Panc1 (cell line): ENCODE measurements at regions not wholly inside any gene's neighbourhood (a gene's known extent, or its start where the extent isn't known, plus 50 kb on each side); places are given as distances from the start of the nearest gene placed in this dataset.

Experiments used
- ATAC-seq: fragments of 200-7000 bp; cut with Tn5 transposase; 2 replicates; pipeline ENCODE4 v1.9.1; 2020; ENCODE audit warnings: mild to moderate bottlenecking, moderate library complexity
- BruUV-seq: library from RNA; stranded (reverse); fragments of 400-500 nt; replicated peaks from 2 replicates; lab custom pipeline; 2021; lab: Mats Ljungman, UMichigan
- CTCF ChIA-PET: fragments of 300-600 bp; sonication (Branson Sonifier 250); formaldehyde crosslinking; loops from one replicate; lab custom pipeline; 2022; ENCODE audit warnings: antibody characterized with exemption; lab: Charles Lee
- POLR2A ChIA-PET: fragments of 300-600 bp; sonication (Branson Sonifier 250); formaldehyde crosslinking; loops from one replicate; lab custom pipeline; 2022; ENCODE audit warnings: antibody characterized with exemption; lab: Charles Lee
- DNase-seq: peaks from one replicate; pipeline ENCODE4 v3.0.0-alpha.2; 2010; ENCODE audit warnings: low read depth, low spot score
- H3K27ac ChIP-seq: 2 replicates; pipeline ENCODE4 v1.5.1; 2011; ENCODE audit warnings: mild to moderate bottlenecking, low read length, inconsistent platforms
- H3K27me3 ChIP-seq: fragments of 200-500 bp; sonication (Bioruptor generic); 2 replicates; pipeline ENCODE4 v1.6.0; 2014; ENCODE audit warnings: low read length, inconsistent platforms; ENCODE audit not compliant: control insufficient read depth, insufficient read depth
- H3K36me3 ChIP-seq: fragments of 200-500 bp; sonication (Bioruptor generic); 2 replicates; pipeline ENCODE4 v1.5.1; 2014; ENCODE audit warnings: inconsistent platforms, mild to moderate bottlenecking, low read length, moderate library complexity; ENCODE audit not compliant: control insufficient read depth, insufficient read depth
- H3K4me1 ChIP-seq: 2 replicates; pipeline ENCODE4 v1.5.1; 2011; ENCODE audit warnings: inconsistent platforms, mild to moderate bottlenecking, low read length, moderate library complexity; ENCODE audit not compliant: control insufficient read depth, insufficient read depth
- H3K4me3 ChIP-seq, 2 experiments: 2 replicates each; pipeline ENCODE4 v1.5.1; 2011 to 2012; ENCODE audit warnings: low read depth in 2 of 2, low read length in 2 of 2, mild to moderate bottlenecking in 2 of 2, inconsistent platforms in 1 of 2, moderate library complexity in 1 of 2
- H3K9me3 ChIP-seq: fragments of 200-500 bp; sonication (Bioruptor generic); 2 replicates; pipeline ENCODE4 v1.5.1; 2014; ENCODE audit warnings: low read depth, mild to moderate bottlenecking, inconsistent platforms, low read length, moderate library complexity; ENCODE audit not compliant: control insufficient read depth, insufficient read depth
- CTCF ChIP-seq: fragments of 450-650 bp; IDR thresholded peaks from 2 replicates; pipeline ENCODE4 v1.5.1; 2017; ENCODE audit warnings: mild to moderate bottlenecking
- POLR2AphosphoS5 ChIP-seq: IDR thresholded peaks from 2 replicates; pipeline ENCODE4 v1.6.1; 2012; ENCODE audit warnings: mild to moderate bottlenecking, low read depth, low read length, moderate library complexity
- REST ChIP-seq, 2 experiments: IDR thresholded peaks; 2 replicates each; pipeline ENCODE4 v1.6.1; 2011 to 2012; ENCODE audit warnings: low read depth in 2 of 2, control low read depth in 1 of 2, low read length in 1 of 2, mild to moderate bottlenecking in 1 of 2, moderate library complexity in 1 of 2; ENCODE audit not compliant: insufficient read depth in 1 of 2
- SIN3A ChIP-seq: IDR thresholded peaks from 2 replicates; pipeline ENCODE4 v1.6.1; 2012; ENCODE audit warnings: low read depth, mild to moderate bottlenecking, low read length, moderate library complexity, borderline replicate concordance; ENCODE audit not compliant: insufficient read depth
- TCF7L2 ChIP-seq: IDR thresholded peaks from 2 replicates; pipeline ENCODE4 v1.6.1; 2011; ENCODE audit warnings: mild to moderate bottlenecking, low read depth, low read length, inconsistent platforms
- in situ Hi-C: cut with HindIII; loops from 2 replicates; pipeline ENCODE4 v1.10.0; 2016; ENCODE audit warnings: low sequenced_read_pairs, low pct_unique_long_range_greater_than_20kb
- intact Hi-C: fragments of 100-400 bp; cut with micrococcal nuclease; formaldehyde crosslinking; loops from one replicate; pipeline ENCODE4 v1.10.0; 2022; ENCODE audit not compliant: unreplicated experiment

- Histone ChIP-seq H3K9me3 (no peaks in the 10 kb centered on the region), H3K27me3 (no peaks in the 10 kb centered on the region; the same call in 1 of the 2 replicates), H3K27ac (no peak overlapping the region), H3K36me3 (no peaks in the 10 kb centered on the region), H3K4me3 (no peak overlapping the region), H3K4me1 (no peaks in the 10 kb centered on the region)
- DNase-seq = no peak
- no TSS peak for BruUV-seq
- intact Hi-C loops = no loop called here
- ChIA-PET CTCF (no interaction called here), POLR2A (no interaction called here)
- TF ChIP-seq SIN3A (no peak), TCF7L2 (no peak), CTCF (no peak), POLR2AphosphoS5 (no peak), REST (IDR thresholded peaks at IDR 0.05; ENCODE audit: insufficient read depth in 1 of 2, low read depth in 2 of 2, low read length in 1 of 2) (no peak)
- ATAC-seq = no peak
- in situ Hi-C loops = no loop called here
These were observed 564.7 kb upstream of the PIK3C3 start for GRCh38 chr18:41390309-41390708.

GRCh38 chr18:41378598-41378997 is 576.4 kb upstream of the PIK3C3 start:
- H3K36me3 ChIP-seq = no peaks in the 10 kb centered on the region
- ATAC-seq = no peak
- POLR2A ChIA-PET = no interaction called here

More at GRCh38 chr18:41378598-41378997, 576.4 kb upstream of the PIK3C3 start:
- Histone ChIP-seq H3K27me3 (no peaks in the 10 kb centered on the region), H3K9me3 (no peaks in the 10 kb centered on the region), H3K4me3 (no peak overlapping the region), H3K27ac (no peak overlapping the region), H3K4me1 (no peaks in the 10 kb centered on the region)
- intact Hi-C loops (no loop called here), in situ Hi-C loops (no loop called here)
- CTCF ChIA-PET = no interaction called here
- peak; percentile 7; the same call in 1 of the 2 replicates for TF ChIP-seq CTCF
- no peak for TF ChIP-seq TCF7L2
- no peak for TF ChIP-seq POLR2AphosphoS5
- peak; percentile 2 for DNase-seq
- BruUV-seq = no TSS peak
